H54 (cell line): ENCODE measurements at regions not wholly inside any gene's neighbourhood (a gene's known extent, or its start where the extent isn't known, plus 50 kb on each side); places are given as distances from the start of the nearest gene placed in this dataset.

Experiments used
- DNase-seq: peaks from one replicate; pipeline ENCODE4 v3.0.0; 2011; ENCODE audit warnings: low spot score, mixed read lengths; ENCODE audit not compliant: insufficient read length
- FAIRE-seq: peaks from 3 replicates; lab custom pipeline; 2011; peaks lifted over from hg19 to GRCh38; lab: Jason Lieb, UNC
- POLR2A ChIP-seq: IDR thresholded peaks from 2 replicates; pipeline ENCODE4 v1.6.1; 2011; ENCODE audit warnings: low read depth, mild to moderate bottlenecking, low read length

GRCh38 chr10:42952349-42952748, 124.5 kb upstream of the RET start:
- FAIRE-seq (no peak), DNase-seq (no peak)
- no peak for TF ChIP-seq POLR2A

- no peak for TF ChIP-seq POLR2A
- no peak for FAIRE-seq
Observed at GRCh38 chr10:42952931-42953683, 123.8 kb upstream of the RET start.

GRCh38 chr10:42953684-42954674, 122.9 kb upstream of the RET start:
- no peak for FAIRE-seq
- no peak for DNase-seq
- no peak for TF ChIP-seq POLR2A

More at GRCh38 chr10:42952931-42953683, 123.8 kb upstream of the RET start:
- DNase-seq: no peak

- no peak for TF ChIP-seq POLR2A
- FAIRE-seq: no peak
- no peak for DNase-seq
Observed at GRCh38 chr10:42954766-42955492, 121.9 kb upstream of the RET start.

GRCh38 chr10:42955493-42955889, 121.4 kb upstream of the RET start:
- TF ChIP-seq POLR2A: no peak
- FAIRE-seq (no peak), DNase-seq (no peak)

- DNase-seq: no peak
- FAIRE-seq: no peak
- no peak for TF ChIP-seq POLR2A
Observed at GRCh38 chr10:42956045-42956444, 120.8 kb upstream of the RET start.

GRCh38 chr10:42958142-42958868, 118.6 kb upstream of the RET start:
- FAIRE-seq (no peak), DNase-seq (no peak)
- TF ChIP-seq POLR2A: no peak

GRCh38 chr10:42959833-42960232, 117.0 kb upstream of the RET start:
- DNase-seq: no peak
- no peak for FAIRE-seq
- TF ChIP-seq POLR2A: no peak

GRCh38 chr10:42960491-42960990, 116.3 kb upstream of the RET start:
- no peak for TF ChIP-seq POLR2A
- FAIRE-seq (no peak), DNase-seq (peak; percentile 68)

- FAIRE-seq: no peak
Observed at GRCh38 chr10:42960991-42961795, 115.7 kb upstream of the RET start.

GRCh38 chr10:42961796-42962109, 115.1 kb upstream of the RET start:
- no peak for FAIRE-seq
- no peak for TF ChIP-seq POLR2A

More at GRCh38 chr10:42960991-42961795, 115.7 kb upstream of the RET start:
- TF ChIP-seq POLR2A: no peak
- no peak for DNase-seq

More at GRCh38 chr10:42961796-42962109, 115.1 kb upstream of the RET start:
- DNase-seq: no peak
